ENCODE measurements at regions not wholly inside any gene's neighbourhood (a gene's known extent, or its start where the extent isn't known, plus 50 kb on each side); places are given as distances from the start of the nearest gene placed in this dataset.

GRCh38 chr3:168752339-168752738 lies 656.6 kb upstream of the GOLIM4 start:
- TF ChIP-seq CTCF (IDR thresholded peaks at IDR 0.05; ENCODE audit: insufficient read depth, low read length, poor library complexity, severe bottlenecking) = no peak
- TF ChIP-seq EZH2phosphoT487 (conservative IDR thresholded peaks at IDR 0.05; ENCODE audit: low read length) = no peak
